Heart left ventricle (tissue), 16 donors: ENCODE measurements at regions not wholly inside any gene's neighbourhood (a gene's known extent, or its start where the extent isn't known, plus 50 kb on each side); places are given as distances from the start of the nearest gene placed in this dataset.

ENCODE experiments used
- ATAC-seq, 4 donors: fragments of 200-7000 bp; cut with Tn5 transposase; one replicate each; pipeline ENCODE4 v1.9.1; 2020 to 2022; ENCODE audit warnings: moderate library complexity in 4 of 4, mild to moderate bottlenecking in 3 of 4, moderate number of reproducible peaks in 1 of 4
- DNase-seq, 5 donors: peaks; one replicate each; pipeline ENCODE4 v3.0.0-alpha.2; 2020
- H3K27ac ChIP-seq, 12 donors: fragments of 200-600 bp; sonication (generic) in 4 of 12; one replicate each; pipeline versions ENCODE4 v1.5.0 to v1.8.0; 2016 to 2022; ENCODE audit warnings: mild to moderate bottlenecking in 2 of 12
- H3K27me3 ChIP-seq, 9 donors: fragments of 200-600 bp; sonication (generic) in 2 of 9; one replicate each; pipeline versions ENCODE4 v1.5.1 to v1.8.0; 2016 to 2022; ENCODE audit warnings: mild to moderate bottlenecking in 3 of 9
- H3K36me3 ChIP-seq, 9 donors: fragments of 200-600 bp; sonication (generic) in 2 of 9; one replicate each; pipeline versions ENCODE4 v1.5.0 to v1.8.0; 2018 to 2022; ENCODE audit warnings: mild to moderate bottlenecking in 2 of 9
- H3K4me1 ChIP-seq, 12 donors: fragments of 200-600 bp; sonication (generic) in 4 of 12; one replicate each; pipeline versions ENCODE4 v1.5.0 to v1.8.0; 2016 to 2022; ENCODE audit warnings: mild to moderate bottlenecking in 3 of 12
- H3K4me3 ChIP-seq, 12 donors: fragments of 200-600 bp; sonication (generic) in 4 of 12; one replicate each; pipeline versions ENCODE4 v1.5.0 to v1.8.0; 2017 to 2022; ENCODE audit warnings: mild to moderate bottlenecking in 9 of 12, moderate library complexity in 4 of 12
- H3K9me3 ChIP-seq, 12 donors: fragments of 200-600 bp; sonication (generic) in 4 of 12; one replicate each; pipeline versions ENCODE4 v1.5.0 to v1.8.0; 2016 to 2022; ENCODE audit warnings: mild to moderate bottlenecking in 1 of 12
- POLR2A ChIP-seq, 2 donors: fragments of 450-650 bp; IDR thresholded peaks; one replicate each; pipeline ENCODE4 v1.6.1; 2017; ENCODE audit warnings: antibody characterized with exemption in 2 of 2, mild to moderate bottlenecking in 2 of 2, moderate library complexity in 2 of 2
- WGBS, 4 donors: extraction: QIAGEN DNeasy Blood & Tissue Kit in 2 of 4; methylation state at CpG; one replicate each; pipeline versions ENCODE4 v1.1.5 to v1.1.7; 2013 to 2018; 5-methylcytosine and 5-hydroxymethylcytosine counted together
- intact Hi-C, 10 donors: fragments of 100-400 bp; cut with DNase I; formaldehyde crosslinking; loops; one replicate each; pipeline versions ENCODE4 v1.11.1 to v1.14.2; 2022
- TF ChIP-seq, protein P1 (sequence below), 12 donors: fragments of 200-600 bp; sonication (generic) in 4 of 12; IDR thresholded peaks; one replicate each; pipeline versions ENCODE4 v1.5.0 to v1.8.0; 2018 to 2022; ENCODE audit warnings: antibody characterized with exemption in 12 of 12, mild to moderate bottlenecking in 5 of 12
- donor health status: ischemic (EF 13 %, LVEDD 7.1; RV severe dilation, severe dysfunction).
- donor health status: healthy with polysubstance abuse.
- donor health status: DM: no; HTN: yes; CAD: no.
- donor health status: DM: no; HTN: no; CAD: no.
- donor health status: ischemic (EF 25% LVEDD 6.9; RV normal size, moderate dysfunction).
- donor health status: ischemic (EF 25% LVEDD 5.7; RV mildly dilated, moderate dysfunction).
- donor health status: healthy.
- donor health status: DM: yes; HTN: yes; CAD: no.
- donor health status: ischemic (EF 35%, LVEDD 5.7; RV mildly dilated, moderate dysfunction).
- donor health status: nonischemic (EF 11% LVEDD 7.7; RV severe dilation, severe dysfunction).
- donor health status: DM: yes; HTN: yes; CAD: no.
- donor health status: PGD.
- donor health status: ischemic (EF 29% LVEDD 5.4; RV normal size, mild dysfunction).
- donor health status: nonischemic (EF 23%, LVEDD 6.1; RV moderate dilation, normal function).

DNA sequence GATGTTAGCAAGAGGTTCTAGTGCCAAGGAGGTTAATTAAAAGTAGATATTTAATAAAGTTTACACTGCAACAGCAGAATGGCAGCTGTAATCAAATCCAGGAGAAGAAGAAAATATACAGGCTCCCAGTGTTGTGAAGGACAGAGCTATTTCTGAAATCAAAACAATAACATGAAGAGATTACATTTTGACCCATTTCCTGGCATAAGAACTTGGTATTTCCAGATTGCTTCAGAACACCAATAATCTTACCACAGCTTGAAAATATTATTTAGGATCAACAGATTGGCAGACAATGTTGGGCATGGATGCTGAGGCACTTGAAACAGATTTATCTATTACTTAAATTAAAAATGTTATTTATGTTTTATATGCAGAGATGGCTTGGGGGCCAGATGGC is 692.5 kb downstream of the KCNA4 start:
- no peak for TF ChIP-seq POLR2A (IDR thresholded peaks at IDR 0.05)
- TF ChIP-seq, protein P1, sequence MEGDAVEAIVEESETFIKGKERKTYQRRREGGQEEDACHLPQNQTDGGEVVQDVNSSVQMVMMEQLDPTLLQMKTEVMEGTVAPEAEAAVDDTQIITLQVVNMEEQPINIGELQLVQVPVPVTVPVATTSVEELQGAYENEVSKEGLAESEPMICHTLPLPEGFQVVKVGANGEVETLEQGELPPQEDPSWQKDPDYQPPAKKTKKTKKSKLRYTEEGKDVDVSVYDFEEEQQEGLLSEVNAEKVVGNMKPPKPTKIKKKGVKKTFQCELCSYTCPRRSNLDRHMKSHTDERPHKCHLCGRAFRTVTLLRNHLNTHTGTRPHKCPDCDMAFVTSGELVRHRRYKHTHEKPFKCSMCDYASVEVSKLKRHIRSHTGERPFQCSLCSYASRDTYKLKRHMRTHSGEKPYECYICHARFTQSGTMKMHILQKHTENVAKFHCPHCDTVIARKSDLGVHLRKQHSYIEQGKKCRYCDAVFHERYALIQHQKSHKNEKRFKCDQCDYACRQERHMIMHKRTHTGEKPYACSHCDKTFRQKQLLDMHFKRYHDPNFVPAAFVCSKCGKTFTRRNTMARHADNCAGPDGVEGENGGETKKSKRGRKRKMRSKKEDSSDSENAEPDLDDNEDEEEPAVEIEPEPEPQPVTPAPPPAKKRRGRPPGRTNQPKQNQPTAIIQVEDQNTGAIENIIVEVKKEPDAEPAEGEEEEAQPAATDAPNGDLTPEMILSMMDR (IDR thresholded peaks at IDR 0.05) = no peak
- no peak for ATAC-seq
- H3K27me3 ChIP-seq = no peaks in the 10 kb centered on the region
- H3K27ac ChIP-seq = no peak overlapping the region
- H3K9me3 ChIP-seq = no peaks in the 10 kb centered on the region
- no peaks in the 10 kb centered on the region for H3K4me1 ChIP-seq
- no peak for DNase-seq
- intact Hi-C loops = no loop called here
- H3K4me3 ChIP-seq = no peak overlapping the region
- no peaks in the 10 kb centered on the region for H3K36me3 ChIP-seq

DNA sequence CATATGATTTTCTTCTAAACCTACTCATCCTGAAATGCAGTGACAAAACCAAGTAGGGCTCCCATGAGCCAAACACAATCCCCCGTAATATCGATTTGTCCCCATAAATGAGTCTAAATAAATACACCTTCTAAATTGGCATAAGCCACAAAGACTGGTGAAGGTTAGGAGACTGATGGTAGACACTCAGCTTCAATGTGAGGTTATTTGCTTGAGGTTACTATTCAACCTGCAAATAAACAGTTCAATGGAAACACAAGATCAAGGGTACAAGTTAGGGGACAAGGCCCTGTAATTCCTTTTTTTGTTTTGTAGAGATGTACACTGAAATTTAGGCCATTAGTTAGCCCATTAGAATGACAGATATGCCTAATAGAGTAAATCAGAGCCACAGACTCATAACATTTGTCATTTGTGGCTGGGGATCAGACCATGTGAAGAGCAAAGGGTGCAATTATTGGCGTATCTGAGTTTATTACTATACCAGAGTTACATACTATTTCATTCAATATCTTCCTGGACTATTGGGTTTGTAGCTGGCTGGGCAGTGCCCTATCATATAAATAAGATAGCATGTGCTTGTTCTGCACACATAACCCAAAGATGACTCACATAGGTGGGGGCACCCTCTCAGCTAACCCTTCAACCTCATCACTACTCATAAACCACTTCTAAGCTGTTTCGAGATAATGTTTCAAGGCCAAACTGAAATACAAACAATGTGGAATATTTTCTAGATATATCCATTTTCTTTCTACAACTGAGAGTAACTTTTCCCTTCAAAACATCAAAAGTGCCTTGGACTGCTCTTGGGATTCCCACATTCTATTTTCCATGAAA is 695.3 kb downstream of the KCNA4 start:
- H3K4me1 ChIP-seq = no peaks in the 10 kb centered on the region
- intact Hi-C loops = no loop called here
- H3K27ac ChIP-seq = no peak overlapping the region
- no peaks in the 10 kb centered on the region for H3K27me3 ChIP-seq
- H3K36me3 ChIP-seq = no peaks in the 10 kb centered on the region
- DNase-seq (no peak), ATAC-seq (no peak)
- TF ChIP-seq, protein P1 (IDR thresholded peaks at IDR 0.05) = no peak
- TF ChIP-seq POLR2A (IDR thresholded peaks at IDR 0.05) = no peak
- no peak overlapping the region for H3K4me3 ChIP-seq
- H3K9me3 ChIP-seq = no peaks in the 10 kb centered on the region
- 91 to 95% (median 92%) methylated on average over 4 of the region's 4 CpGs for WGBS, 4 donors

DNA sequence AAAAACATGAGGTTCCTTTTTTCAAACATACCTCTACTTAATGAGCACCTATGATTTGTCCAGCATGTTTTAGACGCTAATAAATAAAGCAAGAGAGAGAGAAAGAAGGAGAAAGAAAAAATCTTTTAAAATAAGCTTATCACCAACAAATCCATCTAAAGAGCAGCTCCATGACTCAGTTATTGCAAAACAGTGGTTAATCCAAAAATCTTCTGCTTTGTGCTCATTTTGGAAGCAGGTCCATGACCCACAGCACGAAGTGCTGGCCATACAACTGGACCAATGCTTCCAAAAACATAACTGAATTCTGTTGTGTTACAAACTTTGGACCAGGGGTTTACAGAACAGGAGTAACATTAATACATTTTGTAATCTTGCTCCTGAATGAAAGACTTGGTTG is 696.6 kb downstream of the KCNA4 start:
- DNase-seq (no peak), ATAC-seq (no peak)
- intact Hi-C loops = no loop called here
- TF ChIP-seq POLR2A (IDR thresholded peaks at IDR 0.05) = no peak
- TF ChIP-seq, protein P1 (IDR thresholded peaks at IDR 0.05) = no peak
- Histone ChIP-seq H3K4me3 (no peak overlapping the region), H3K9me3 (no peaks in the 10 kb centered on the region), H3K27ac (no peak overlapping the region), H3K36me3 (no peaks in the 10 kb centered on the region), H3K4me1 (no peaks in the 10 kb centered on the region), H3K27me3 (no peaks in the 10 kb centered on the region)
- 62 to 65% (median 64%) methylated on average over 2 of the region's 2 CpGs for WGBS, 4 donors

DNA sequence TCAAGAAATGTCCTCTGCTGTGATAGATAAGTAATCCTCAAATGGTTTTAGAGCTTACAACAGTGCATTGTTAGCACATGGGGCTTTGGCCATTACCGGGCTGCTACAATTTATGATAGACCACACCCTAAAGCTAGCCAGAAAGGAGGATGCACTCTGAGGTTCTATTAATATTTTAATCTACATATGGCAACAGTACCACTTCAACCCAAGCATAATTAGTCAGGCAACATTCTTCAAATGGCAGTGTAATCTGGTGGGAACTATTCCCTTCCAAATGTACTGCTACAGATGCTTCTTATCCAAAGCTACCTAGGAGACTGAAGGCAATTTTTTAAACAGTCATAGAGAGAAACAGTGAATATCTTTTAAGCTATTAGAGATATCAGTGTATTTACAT is 697.6 kb downstream of the KCNA4 start:
- Histone ChIP-seq H3K27ac (no peak overlapping the region), H3K4me3 (no peak overlapping the region), H3K27me3 (no peaks in the 10 kb centered on the region), H3K9me3 (no peaks in the 10 kb centered on the region), H3K36me3 (no peaks in the 10 kb centered on the region), H3K4me1 (no peaks in the 10 kb centered on the region)
- TF ChIP-seq, protein P1 (IDR thresholded peaks at IDR 0.05) = no peak
- TF ChIP-seq POLR2A (IDR thresholded peaks at IDR 0.05) = no peak
- no peak for ATAC-seq
- intact Hi-C loops = no loop called here
- no peak for DNase-seq
- WGBS, 4 donors = 58 to 86% (median 78%) methylated on average over 1 of the region's 1 CpG
